Fibroblast of the aortic adventitia (primary cell): ENCODE measurements at regions not wholly inside any gene's neighbourhood (a gene's known extent, or its start where the extent isn't known, plus 50 kb on each side); places are given as distances from the start of the nearest gene placed in this dataset.

ENCODE experiments used
- DNase-seq: peaks from one replicate; pipeline ENCODE4 v3.0.0-alpha.2; 2010; ENCODE audit warnings: low read depth
- H3K4me3 ChIP-seq: 2 replicates; pipeline ENCODE4 v1.5.1; 2011; ENCODE audit warnings: low read depth, mild to moderate bottlenecking, control low read depth, low read length, moderate library complexity
- CTCF ChIP-seq: IDR thresholded peaks from 2 replicates; pipeline ENCODE4 v1.5.1; 2011; ENCODE audit warnings: mild to moderate bottlenecking, low read length, control low read depth, inconsistent platforms; ENCODE audit not compliant: insufficient read depth

DNA sequence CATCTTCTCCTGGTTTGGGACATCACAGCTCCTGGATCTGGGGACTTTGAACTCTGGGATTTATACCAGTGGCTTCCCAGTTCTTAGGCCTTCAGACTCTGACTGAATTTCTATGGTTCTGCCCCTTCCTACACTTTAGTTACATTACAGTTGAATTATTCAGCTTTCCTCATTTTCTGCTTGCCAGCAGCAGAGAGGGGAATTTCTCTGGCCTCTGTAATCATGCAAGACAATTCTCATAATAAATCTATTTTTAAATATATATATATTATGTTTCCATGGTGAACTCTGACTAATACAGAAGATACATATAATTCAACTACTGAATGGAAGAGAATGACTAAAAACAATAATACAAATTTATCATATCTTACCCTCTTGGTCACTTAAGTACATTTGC is 1478.6 kb upstream of the ACVR2A start:
- no peak overlapping the region for H3K4me3 ChIP-seq
- no peak for DNase-seq
- TF ChIP-seq CTCF = no peak

DNA sequence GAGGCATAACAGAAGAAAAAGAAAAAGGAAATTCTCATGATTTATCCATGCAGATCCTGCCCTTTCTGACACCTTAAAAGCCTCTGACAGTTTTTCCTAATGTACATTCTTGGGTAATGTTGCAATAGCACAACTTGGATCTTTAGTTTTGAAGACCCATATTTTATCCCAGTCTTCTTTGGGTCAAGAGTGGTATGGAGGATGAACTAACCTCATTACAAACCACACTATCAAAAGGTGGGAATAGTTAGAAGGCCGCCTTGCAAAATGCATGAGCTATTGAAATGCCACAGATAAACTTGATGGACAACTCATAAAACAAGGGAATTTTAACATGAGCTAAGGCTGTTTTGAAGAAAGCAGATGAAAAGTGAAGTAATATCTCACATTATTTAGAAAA is 1479.8 kb upstream of the ACVR2A start:
- no peak overlapping the region for H3K4me3 ChIP-seq
- no peak for DNase-seq
- no peak for TF ChIP-seq CTCF

DNA sequence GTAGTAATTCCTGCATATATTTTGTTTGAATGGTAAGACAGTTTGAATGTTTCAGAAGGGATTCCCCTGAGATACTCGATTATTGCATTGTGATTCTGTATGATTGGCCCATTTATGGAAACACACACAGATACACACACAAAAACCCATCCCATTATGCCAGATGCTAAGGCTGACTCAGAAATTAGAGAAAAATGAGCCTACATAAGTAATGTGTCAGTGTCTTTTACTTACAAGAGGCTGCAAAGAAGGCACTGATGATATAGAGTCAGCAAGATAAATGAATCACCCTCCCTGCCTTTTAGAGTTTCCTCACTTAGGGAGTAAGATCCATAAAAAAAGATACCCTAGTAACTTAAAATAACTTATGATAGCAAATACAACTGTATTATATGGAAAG is 1481.1 kb upstream of the ACVR2A start:
- no peak for TF ChIP-seq CTCF
- no peak overlapping the region for H3K4me3 ChIP-seq
- DNase-seq = no peak

- DNase-seq = no peak
- no peak for TF ChIP-seq CTCF
- H3K4me3 ChIP-seq = no peak overlapping the region
Measured at GRCh38 chr2:146351689-146352088, 1493.1 kb upstream of the ACVR2A start.

GRCh38 chr2:146349334-146349733 is 1495.5 kb upstream of the ACVR2A start:
- peak; percentile 1 for DNase-seq
- H3K4me3 ChIP-seq = no peak overlapping the region
- no peak for TF ChIP-seq CTCF

- no peak for TF ChIP-seq CTCF
- DNase-seq = no peak
- H3K4me3 ChIP-seq = no peak overlapping the region
Measured at GRCh38 chr2:146324951-146325350, 1519.9 kb upstream of the ACVR2A start.

GRCh38 chr2:146323564-146323963 is 1521.3 kb upstream of the ACVR2A start:
- no peak for TF ChIP-seq CTCF
- DNase-seq = peak; percentile 47
- no peak overlapping the region for H3K4me3 ChIP-seq
